ENCODE measurements at regions not wholly inside any gene's neighbourhood (a gene's known extent, or its start where the extent isn't known, plus 50 kb on each side); places are given as distances from the start of the nearest gene placed in this dataset.

DNA sequence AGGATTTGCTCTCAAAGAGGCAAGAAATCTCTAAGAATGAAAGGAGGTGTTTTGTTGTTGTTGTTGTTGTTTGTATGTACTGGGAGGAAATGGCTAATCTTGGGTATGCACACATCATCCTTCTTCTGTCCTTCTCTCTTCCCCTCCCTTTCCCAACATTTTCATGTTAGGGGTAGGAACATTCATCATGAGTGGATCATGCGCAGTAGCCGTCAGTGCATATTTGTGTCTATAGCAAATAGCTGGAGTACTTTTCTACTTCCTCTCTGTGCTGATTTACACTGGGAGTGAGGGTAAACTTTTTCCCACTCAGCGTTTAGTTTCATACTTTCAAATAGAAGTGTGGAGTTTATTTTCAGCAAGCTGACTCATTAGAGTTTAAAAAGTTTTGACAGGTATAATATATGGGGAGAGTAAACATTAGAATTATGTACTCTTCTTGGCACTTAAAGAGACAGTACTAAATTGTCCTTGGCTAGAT lies 80.5 kb upstream of the PRKG1 start:
- no peak for TF ChIP-seq ARNT2 (CRISPR knock-in tag; IDR thresholded peaks at IDR 0.05; ENCODE audit: low read depth)
- no peak for TF ChIP-seq YY1 (IDR thresholded peaks at IDR 0.05; ENCODE audit: insufficient read depth, insufficient replicate concordance, low read depth, low read length)
- no peak for TF ChIP-seq ZGPAT (CRISPR knock-in tag; IDR thresholded peaks at IDR 0.05)
- TF ChIP-seq SUZ12 (IDR thresholded peaks at IDR 0.05; ENCODE audit: low read depth, low read length), result no peak
- TF ChIP-seq FOXK1 (CRISPR knock-in tag; IDR thresholded peaks at IDR 0.05; ENCODE audit: borderline replicate concordance, low read depth), result no peak
- no peak for TF ChIP-seq ZNF589 (CRISPR knock-in tag; conservative IDR thresholded peaks at IDR 0.05)
- no peak for TF ChIP-seq SIN3A (IDR thresholded peaks at IDR 0.05; ENCODE audit: borderline replicate concordance, low read depth, low read length)
- TF ChIP-seq, protein P1, sequence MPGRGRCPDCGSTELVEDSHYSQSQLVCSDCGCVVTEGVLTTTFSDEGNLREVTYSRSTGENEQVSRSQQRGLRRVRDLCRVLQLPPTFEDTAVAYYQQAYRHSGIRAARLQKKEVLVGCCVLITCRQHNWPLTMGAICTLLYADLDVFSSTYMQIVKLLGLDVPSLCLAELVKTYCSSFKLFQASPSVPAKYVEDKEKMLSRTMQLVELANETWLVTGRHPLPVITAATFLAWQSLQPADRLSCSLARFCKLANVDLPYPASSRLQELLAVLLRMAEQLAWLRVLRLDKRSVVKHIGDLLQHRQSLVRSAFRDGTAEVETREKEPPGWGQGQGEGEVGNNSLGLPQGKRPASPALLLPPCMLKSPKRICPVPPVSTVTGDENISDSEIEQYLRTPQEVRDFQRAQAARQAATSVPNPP (CRISPR knock-in tag; IDR thresholded peaks at IDR 0.05), result no peak
